ENCODE measurements at regions not wholly inside any gene's neighbourhood (a gene's known extent, or its start where the extent isn't known, plus 50 kb on each side); places are given as distances from the start of the nearest gene placed in this dataset.
A peak's percentile ranks its signal among the peaks of the same experiment; 100 is the strongest.

DNA sequence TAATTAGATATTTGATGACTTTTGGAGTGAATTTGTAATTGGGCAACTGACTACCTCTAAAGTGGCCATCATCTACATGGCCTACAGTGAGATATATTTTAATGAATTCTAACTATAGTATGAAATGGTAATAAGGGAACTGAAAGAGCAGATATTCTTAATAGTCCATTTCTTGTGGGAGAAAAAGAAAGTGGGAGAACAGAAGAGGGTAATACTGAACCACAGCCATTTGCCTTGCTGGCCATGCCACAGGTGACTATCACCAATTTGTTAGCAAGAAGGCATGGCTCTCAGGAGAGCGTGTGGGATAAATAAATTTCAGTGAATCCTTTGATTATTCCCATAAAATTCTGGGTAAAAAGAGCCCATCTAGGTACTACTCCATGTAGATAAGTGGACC, 1074.0 kb upstream of the MAP3K7 start (continued):
- TF ChIP-seq, protein P1, sequence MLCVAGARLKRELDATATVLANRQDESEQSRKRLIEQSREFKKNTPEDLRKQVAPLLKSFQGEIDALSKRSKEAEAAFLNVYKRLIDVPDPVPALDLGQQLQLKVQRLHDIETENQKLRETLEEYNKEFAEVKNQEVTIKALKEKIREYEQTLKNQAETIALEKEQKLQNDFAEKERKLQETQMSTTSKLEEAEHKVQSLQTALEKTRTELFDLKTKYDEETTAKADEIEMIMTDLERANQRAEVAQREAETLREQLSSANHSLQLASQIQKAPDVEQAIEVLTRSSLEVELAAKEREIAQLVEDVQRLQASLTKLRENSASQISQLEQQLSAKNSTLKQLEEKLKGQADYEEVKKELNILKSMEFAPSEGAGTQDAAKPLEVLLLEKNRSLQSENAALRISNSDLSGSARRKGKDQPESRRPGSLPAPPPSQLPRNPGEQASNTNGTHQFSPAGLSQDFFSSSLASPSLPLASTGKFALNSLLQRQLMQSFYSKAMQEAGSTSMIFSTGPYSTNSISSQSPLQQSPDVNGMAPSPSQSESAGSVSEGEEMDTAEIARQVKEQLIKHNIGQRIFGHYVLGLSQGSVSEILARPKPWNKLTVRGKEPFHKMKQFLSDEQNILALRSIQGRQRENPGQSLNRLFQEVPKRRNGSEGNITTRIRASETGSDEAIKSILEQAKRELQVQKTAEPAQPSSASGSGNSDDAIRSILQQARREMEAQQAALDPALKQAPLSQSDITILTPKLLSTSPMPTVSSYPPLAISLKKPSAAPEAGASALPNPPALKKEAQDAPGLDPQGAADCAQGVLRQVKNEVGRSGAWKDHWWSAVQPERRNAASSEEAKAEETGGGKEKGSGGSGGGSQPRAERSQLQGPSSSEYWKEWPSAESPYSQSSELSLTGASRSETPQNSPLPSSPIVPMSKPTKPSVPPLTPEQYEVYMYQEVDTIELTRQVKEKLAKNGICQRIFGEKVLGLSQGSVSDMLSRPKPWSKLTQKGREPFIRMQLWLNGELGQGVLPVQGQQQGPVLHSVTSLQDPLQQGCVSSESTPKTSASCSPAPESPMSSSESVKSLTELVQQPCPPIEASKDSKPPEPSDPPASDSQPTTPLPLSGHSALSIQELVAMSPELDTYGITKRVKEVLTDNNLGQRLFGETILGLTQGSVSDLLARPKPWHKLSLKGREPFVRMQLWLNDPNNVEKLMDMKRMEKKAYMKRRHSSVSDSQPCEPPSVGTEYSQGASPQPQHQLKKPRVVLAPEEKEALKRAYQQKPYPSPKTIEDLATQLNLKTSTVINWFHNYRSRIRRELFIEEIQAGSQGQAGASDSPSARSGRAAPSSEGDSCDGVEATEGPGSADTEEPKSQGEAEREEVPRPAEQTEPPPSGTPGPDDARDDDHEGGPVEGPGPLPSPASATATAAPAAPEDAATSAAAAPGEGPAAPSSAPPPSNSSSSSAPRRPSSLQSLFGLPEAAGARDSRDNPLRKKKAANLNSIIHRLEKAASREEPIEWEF (IDR thresholded peaks at IDR 0.05; ENCODE audit: insufficient replicate concordance, low read depth, low read length), result no peak
- no peak for TF ChIP-seq EGR1 (IDR thresholded peaks at IDR 0.05; ENCODE audit: borderline replicate concordance in 1 of 2, low read depth in 2 of 2, low read length in 2 of 2)
- TF ChIP-seq, protein P2, sequence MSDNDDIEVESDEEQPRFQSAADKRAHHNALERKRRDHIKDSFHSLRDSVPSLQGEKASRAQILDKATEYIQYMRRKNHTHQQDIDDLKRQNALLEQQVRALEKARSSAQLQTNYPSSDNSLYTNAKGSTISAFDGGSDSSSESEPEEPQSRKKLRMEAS (IDR thresholded peaks at IDR 0.05; ENCODE audit: low read depth, low read length), result no peak
- TF ChIP-seq, protein P3, sequence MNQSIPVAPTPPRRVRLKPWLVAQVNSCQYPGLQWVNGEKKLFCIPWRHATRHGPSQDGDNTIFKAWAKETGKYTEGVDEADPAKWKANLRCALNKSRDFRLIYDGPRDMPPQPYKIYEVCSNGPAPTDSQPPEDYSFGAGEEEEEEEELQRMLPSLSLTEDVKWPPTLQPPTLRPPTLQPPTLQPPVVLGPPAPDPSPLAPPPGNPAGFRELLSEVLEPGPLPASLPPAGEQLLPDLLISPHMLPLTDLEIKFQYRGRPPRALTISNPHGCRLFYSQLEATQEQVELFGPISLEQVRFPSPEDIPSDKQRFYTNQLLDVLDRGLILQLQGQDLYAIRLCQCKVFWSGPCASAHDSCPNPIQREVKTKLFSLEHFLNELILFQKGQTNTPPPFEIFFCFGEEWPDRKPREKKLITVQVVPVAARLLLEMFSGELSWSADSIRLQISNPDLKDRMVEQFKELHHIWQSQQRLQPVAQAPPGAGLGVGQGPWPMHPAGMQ (IDR thresholded peaks at IDR 0.05; ENCODE audit: borderline replicate concordance), result no peak
- TF ChIP-seq SRF (IDR thresholded peaks at IDR 0.05; ENCODE audit: low read depth in 2 of 2, low read length in 2 of 2), result no peak
- TF ChIP-seq TCF12 (IDR thresholded peaks at IDR 0.05; ENCODE audit: low read depth, low read length), result no peak
- TF ChIP-seq EP300 (IDR thresholded peaks at IDR 0.05; ENCODE audit: borderline replicate concordance in 1 of 2, control insufficient read depth in 1 of 2, low read depth in 2 of 2, low read length in 2 of 2), result no peak
- peak; percentile 46; the same call in 1 of the 2 replicates for TF ChIP-seq IKZF1 (conservative IDR thresholded peaks at IDR 0.05)
- no peak for TF ChIP-seq WRNIP1 (IDR thresholded peaks at IDR 0.05; ENCODE audit: borderline replicate concordance, low read depth, low read length)
- TF ChIP-seq RUNX3 (IDR thresholded peaks at IDR 0.05; ENCODE audit: low read length), result peak; percentile 45; the same call in 1 of the 2 replicates
- TF ChIP-seq TAF1 (IDR thresholded peaks at IDR 0.05; ENCODE audit: borderline replicate concordance, low read depth, low read length), result no peak
- TF ChIP-seq, protein P4, sequence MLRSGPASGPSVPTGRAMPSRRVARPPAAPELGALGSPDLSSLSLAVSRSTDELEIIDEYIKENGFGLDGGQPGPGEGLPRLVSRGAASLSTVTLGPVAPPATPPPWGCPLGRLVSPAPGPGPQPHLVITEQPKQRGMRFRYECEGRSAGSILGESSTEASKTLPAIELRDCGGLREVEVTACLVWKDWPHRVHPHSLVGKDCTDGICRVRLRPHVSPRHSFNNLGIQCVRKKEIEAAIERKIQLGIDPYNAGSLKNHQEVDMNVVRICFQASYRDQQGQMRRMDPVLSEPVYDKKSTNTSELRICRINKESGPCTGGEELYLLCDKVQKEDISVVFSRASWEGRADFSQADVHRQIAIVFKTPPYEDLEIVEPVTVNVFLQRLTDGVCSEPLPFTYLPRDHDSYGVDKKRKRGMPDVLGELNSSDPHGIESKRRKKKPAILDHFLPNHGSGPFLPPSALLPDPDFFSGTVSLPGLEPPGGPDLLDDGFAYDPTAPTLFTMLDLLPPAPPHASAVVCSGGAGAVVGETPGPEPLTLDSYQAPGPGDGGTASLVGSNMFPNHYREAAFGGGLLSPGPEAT (IDR thresholded peaks at IDR 0.05; ENCODE audit: low read depth), result peak; percentile 25; the same call in 1 of the 2 replicates
- TF ChIP-seq TCF7 (IDR thresholded peaks at IDR 0.05; ENCODE audit: borderline replicate concordance), result no peak

Measured in GM12878 (cell line).